ENCODE measurements at regions not wholly inside any gene's neighbourhood (a gene's known extent, or its start where the extent isn't known, plus 50 kb on each side); places are given as distances from the start of the nearest gene placed in this dataset.

GRCh38 chr2:101623031-101623521 is 74.4 kb upstream of the MAP4K4 start:
- no peak for TF ChIP-seq POLR2AphosphoS5 (IDR thresholded peaks at IDR 0.05)
- intact Hi-C loops (cut with DNase I), result no loop called here
- no peak for DNase-seq (ENCODE audit: low spot score)
- Histone ChIP-seq H3K27ac (no peak overlapping the region), H3K36me3 (no peaks in the 10 kb centered on the region), H3K4me1 (replicated peaks) (no peaks in the 10 kb centered on the region), H3K4me3 (no peak overlapping the region), H3K27me3 (replicated peaks; ENCODE audit: insufficient read depth) (no peaks in the 10 kb centered on the region), H3K9me3 (no peaks in the 10 kb centered on the region)
- 81% methylated on average over 5 of the region's 5 CpGs for WGBS

GRCh38 chr2:101622210-101623030 is 75.1 kb upstream of the MAP4K4 start:
- intact Hi-C loops (cut with DNase I), result no loop called here
- no peak for TF ChIP-seq POLR2AphosphoS5 (IDR thresholded peaks at IDR 0.05)
- TF ChIP-seq POLR2A (IDR thresholded peaks at IDR 0.05), result no peak
- TF ChIP-seq CTCF (IDR thresholded peaks at IDR 0.05), result no peak
- H3K36me3 ChIP-seq, result no peaks in the 10 kb centered on the region

DNA sequence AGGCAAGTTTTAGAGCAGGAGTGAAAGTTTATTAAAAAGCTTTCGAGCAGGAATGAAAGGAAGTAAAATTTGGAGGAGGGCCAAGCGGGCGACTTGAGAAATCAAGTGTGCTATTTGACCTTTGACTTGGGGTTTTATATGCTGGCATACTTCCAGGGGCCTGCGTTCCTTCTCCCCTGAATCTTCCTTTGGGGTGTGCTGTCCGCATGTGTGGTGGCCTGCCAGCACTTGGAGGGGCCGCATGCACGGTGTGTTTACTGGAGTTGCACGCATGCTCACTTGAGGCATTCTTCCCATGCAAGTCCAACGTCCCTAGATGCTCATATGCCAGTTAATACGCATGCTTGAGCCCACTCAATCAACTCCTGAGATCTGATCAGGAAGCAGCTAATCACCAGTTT is 78.3 kb upstream of the MAP4K4 start:
- no peak overlapping the region for H3K4me3 ChIP-seq
- 43% methylated on average over 10 of the region's 10 CpGs for WGBS
- no peaks in the 10 kb centered on the region for H3K9me3 ChIP-seq
- intact Hi-C loops (cut with DNase I), result no loop called here
- DNase-seq (ENCODE audit: low spot score), result no peak
- no peaks in the 10 kb centered on the region for H3K36me3 ChIP-seq
- H3K27me3 ChIP-seq (replicated peaks; ENCODE audit: insufficient read depth), result no peaks in the 10 kb centered on the region
- H3K27ac ChIP-seq, result no peak overlapping the region
- no peaks in the 10 kb centered on the region for H3K4me1 ChIP-seq (replicated peaks)
- no peak for TF ChIP-seq POLR2AphosphoS5 (IDR thresholded peaks at IDR 0.05)
- TF ChIP-seq CTCF (IDR thresholded peaks at IDR 0.05), result no peak
- no peak for TF ChIP-seq POLR2A (IDR thresholded peaks at IDR 0.05)

More at GRCh38 chr2:101622210-101623030, 75.1 kb upstream of the MAP4K4 start:
- Histone ChIP-seq H3K9me3 (no peaks in the 10 kb centered on the region), H3K27ac (no peak overlapping the region), H3K27me3 (replicated peaks; ENCODE audit: insufficient read depth) (no peaks in the 10 kb centered on the region), H3K4me3 (no peak overlapping the region), H3K4me1 (replicated peaks) (no peaks in the 10 kb centered on the region)
- no peak for DNase-seq (ENCODE audit: low spot score)
- WGBS, result 84% methylated on average over 16 of the region's 16 CpGs

DNA sequence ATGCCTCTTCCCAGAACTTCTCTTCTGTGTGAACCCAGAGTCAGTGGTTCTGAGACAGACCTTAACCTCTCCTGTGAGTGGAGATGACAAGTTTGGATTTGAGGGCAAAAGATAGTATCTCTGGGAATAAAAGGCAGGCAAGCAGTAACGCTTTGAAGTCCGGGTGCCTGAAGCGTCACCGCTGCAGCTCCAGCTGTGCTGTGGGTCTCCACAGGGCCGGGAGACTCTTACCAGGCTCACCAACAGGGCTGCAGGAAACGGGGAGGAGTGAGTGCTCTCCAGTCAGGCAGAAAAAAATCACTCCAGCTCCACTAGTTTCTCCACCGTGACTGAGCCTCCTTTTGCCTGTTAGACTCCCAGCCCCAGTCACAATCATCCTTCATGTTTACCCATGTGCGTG is 79.7 kb upstream of the MAP4K4 start:
- Histone ChIP-seq H3K27me3 (replicated peaks; ENCODE audit: insufficient read depth) (no peaks in the 10 kb centered on the region), H3K27ac (no peak overlapping the region), H3K9me3 (no peaks in the 10 kb centered on the region), H3K4me3 (no peak overlapping the region), H3K4me1 (replicated peaks) (no peaks in the 10 kb centered on the region), H3K36me3 (no peaks in the 10 kb centered on the region)
- TF ChIP-seq CTCF (IDR thresholded peaks at IDR 0.05), result no peak
- no peak for TF ChIP-seq POLR2A (IDR thresholded peaks at IDR 0.05)
- TF ChIP-seq POLR2AphosphoS5 (IDR thresholded peaks at IDR 0.05), result no peak
- WGBS, result 61% methylated on average over 8 of the region's 8 CpGs
- no peak for DNase-seq (ENCODE audit: low spot score)
- intact Hi-C loops (cut with DNase I), result no loop called here

DNA sequence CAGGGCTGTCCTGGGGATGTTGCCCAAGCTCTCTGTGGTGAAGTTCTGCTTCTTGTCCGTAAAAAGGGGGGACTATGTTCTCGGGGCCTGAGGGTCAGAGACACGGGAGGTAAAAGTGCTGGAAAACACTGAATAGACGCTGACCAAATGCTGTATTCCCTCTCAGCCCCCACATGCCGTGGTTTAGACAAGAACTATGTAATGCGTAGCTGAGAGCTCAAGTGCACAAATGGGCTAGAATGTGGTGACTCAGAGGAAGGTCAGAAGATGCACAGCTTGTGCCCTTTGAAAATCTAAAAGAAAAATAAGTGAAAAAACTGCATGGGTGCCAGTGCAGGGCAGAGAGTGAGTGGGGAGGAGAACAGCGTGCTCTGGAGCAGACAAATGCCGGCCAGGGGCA is 80.3 kb upstream of the MAP4K4 start:
- no peak overlapping the region for H3K27ac ChIP-seq
- no peak for DNase-seq (ENCODE audit: low spot score)
- no peaks in the 10 kb centered on the region for H3K27me3 ChIP-seq (replicated peaks; ENCODE audit: insufficient read depth)
- intact Hi-C loops (cut with DNase I), result no loop called here
- 89% methylated on average over 8 of the region's 8 CpGs for WGBS
- no peak for TF ChIP-seq POLR2A (IDR thresholded peaks at IDR 0.05)
- TF ChIP-seq POLR2AphosphoS5 (IDR thresholded peaks at IDR 0.05), result no peak
- no peak for TF ChIP-seq CTCF (IDR thresholded peaks at IDR 0.05)
- H3K9me3 ChIP-seq, result no peaks in the 10 kb centered on the region
- H3K4me1 ChIP-seq (replicated peaks), result no peaks in the 10 kb centered on the region
- no peaks in the 10 kb centered on the region for H3K36me3 ChIP-seq
- no peak overlapping the region for H3K4me3 ChIP-seq

All from prostate gland (tissue), 2 donors.